Nephron progenitor cell (in vitro differentiated cells): ENCODE measurements at regions not wholly inside any gene's neighbourhood (a gene's known extent, or its start where the extent isn't known, plus 50 kb on each side); places are given as distances from the start of the nearest gene placed in this dataset.

ENCODE experiments used
- DNase-seq: peaks from one replicate; pipeline ENCODE4 v3.0.0; 2021
- H3K27ac Mint-ChIP-seq: 2 replicates; pipeline ENCODE4 v1.8.0; 2021; ENCODE audit warnings: mild to moderate bottlenecking, moderate library complexity, mixed read lengths
- H3K27me3 Mint-ChIP-seq: 2 replicates; pipeline ENCODE4 v1.8.0; 2021; ENCODE audit warnings: mild to moderate bottlenecking, low read depth, mixed read lengths; ENCODE audit not compliant: poor library complexity
- H3K36me3 Mint-ChIP-seq: 2 replicates; pipeline ENCODE4 v1.8.0; 2021; ENCODE audit warnings: low read depth, mixed read lengths
- H3K4me1 Mint-ChIP-seq: 2 replicates; pipeline ENCODE4 v1.8.0; 2021; ENCODE audit warnings: mixed read lengths
- H3K4me3 Mint-ChIP-seq: 2 replicates; pipeline ENCODE4 v1.8.0; 2021; ENCODE audit warnings: mild to moderate bottlenecking, moderate library complexity, mixed read lengths
- H3K9me3 Mint-ChIP-seq: 2 replicates; pipeline ENCODE4 v1.8.0; 2021; ENCODE audit warnings: mild to moderate bottlenecking, moderate library complexity, mixed read lengths
- TF ChIP-seq, protein P1 (sequence below): fragments of 200-600 bp; sonication (generic); IDR thresholded peaks from 2 replicates; pipeline ENCODE4 v1.5.0; 2021; ENCODE audit warnings: antibody characterized with exemption

DNA sequence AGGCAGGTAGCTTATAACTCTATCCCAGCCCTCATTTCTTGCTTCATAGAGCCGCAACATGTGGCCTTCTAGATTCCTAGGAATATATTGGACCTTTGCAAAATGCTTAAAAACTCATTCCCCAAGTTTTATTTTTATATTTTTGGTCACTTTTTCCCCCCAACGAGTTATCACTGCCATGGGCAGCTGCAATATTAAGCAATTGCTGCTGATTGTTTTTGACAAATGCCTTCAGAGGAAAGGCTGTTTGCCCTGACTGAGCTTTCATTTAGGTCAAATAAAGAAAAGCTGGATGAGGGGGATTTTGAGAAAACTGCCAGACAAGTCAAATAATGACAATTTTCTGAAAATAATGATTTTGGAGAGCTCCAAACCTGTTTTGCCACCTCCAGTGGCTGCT, 976.9 kb upstream of the MBL2 start:
- TF ChIP-seq, protein P1, sequence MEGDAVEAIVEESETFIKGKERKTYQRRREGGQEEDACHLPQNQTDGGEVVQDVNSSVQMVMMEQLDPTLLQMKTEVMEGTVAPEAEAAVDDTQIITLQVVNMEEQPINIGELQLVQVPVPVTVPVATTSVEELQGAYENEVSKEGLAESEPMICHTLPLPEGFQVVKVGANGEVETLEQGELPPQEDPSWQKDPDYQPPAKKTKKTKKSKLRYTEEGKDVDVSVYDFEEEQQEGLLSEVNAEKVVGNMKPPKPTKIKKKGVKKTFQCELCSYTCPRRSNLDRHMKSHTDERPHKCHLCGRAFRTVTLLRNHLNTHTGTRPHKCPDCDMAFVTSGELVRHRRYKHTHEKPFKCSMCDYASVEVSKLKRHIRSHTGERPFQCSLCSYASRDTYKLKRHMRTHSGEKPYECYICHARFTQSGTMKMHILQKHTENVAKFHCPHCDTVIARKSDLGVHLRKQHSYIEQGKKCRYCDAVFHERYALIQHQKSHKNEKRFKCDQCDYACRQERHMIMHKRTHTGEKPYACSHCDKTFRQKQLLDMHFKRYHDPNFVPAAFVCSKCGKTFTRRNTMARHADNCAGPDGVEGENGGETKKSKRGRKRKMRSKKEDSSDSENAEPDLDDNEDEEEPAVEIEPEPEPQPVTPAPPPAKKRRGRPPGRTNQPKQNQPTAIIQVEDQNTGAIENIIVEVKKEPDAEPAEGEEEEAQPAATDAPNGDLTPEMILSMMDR = no peak
- Mint-ChIP-seq H3K9me3 (peaks cover 16% of the 10 kb centered on the region), H3K36me3 (no peaks in the 10 kb centered on the region), H3K27me3 (peaks cover 3% of the 10 kb centered on the region), H3K4me3 (no peak overlapping the region), H3K27ac (no peak overlapping the region), H3K4me1 (no peaks in the 10 kb centered on the region)
- no peak for DNase-seq

DNA sequence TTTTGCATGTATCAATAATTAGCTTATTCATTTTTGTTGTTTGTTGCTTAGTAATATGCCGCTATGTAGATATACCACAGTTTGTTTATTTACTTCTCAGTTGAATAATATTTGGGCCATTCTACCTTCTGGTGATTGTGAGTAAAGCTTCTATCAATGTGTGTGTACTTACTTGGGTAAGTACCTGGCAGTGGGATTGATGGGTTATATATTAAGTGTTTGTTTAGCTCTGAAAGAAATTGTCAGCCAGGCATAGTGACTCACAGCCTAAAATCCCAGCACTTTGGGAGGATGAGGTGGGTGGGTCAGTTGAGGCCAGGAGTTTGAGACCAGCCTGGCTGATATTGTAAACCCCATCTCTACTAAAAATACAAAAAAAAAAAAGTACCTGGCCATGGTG, 975.7 kb upstream of the MBL2 start:
- TF ChIP-seq, protein P1 = no peak
- H3K36me3 Mint-ChIP-seq = no peaks in the 10 kb centered on the region
- H3K4me3 Mint-ChIP-seq = no peak overlapping the region
- H3K27ac Mint-ChIP-seq = no peak overlapping the region
- no peaks in the 10 kb centered on the region for H3K4me1 Mint-ChIP-seq
- peaks cover 16% of the 10 kb centered on the region for H3K9me3 Mint-ChIP-seq
- H3K27me3 Mint-ChIP-seq = peaks cover 3% of the 10 kb centered on the region
- DNase-seq = no peak

DNA sequence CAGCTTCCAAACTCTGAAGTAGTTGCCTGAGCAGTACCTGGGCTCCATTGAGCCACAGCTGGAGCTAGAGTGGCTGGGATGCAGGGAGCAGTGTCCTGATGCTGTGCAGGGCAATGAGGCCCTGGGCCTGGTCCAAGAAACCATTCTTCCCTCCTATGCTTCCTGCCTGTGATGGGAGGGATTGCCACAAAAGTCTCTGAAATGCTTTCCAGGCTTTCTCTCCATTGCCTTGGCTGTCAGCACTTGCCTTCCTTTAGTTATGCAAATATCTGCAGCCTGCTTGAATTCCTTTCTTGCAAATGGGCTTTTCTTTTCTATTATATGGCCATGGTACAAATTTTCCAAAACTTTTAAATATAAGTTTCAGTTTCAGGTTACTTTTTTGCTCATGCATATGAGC, 972.2 kb upstream of the MBL2 start:
- H3K36me3 Mint-ChIP-seq = no peaks in the 10 kb centered on the region
- H3K27ac Mint-ChIP-seq = no peak overlapping the region
- no peak for DNase-seq
- no peak overlapping the region for H3K4me3 Mint-ChIP-seq
- TF ChIP-seq, protein P1 = no peak
- peaks cover 16% of the 10 kb centered on the region for H3K9me3 Mint-ChIP-seq
- H3K27me3 Mint-ChIP-seq = peaks cover 3% of the 10 kb centered on the region
- H3K4me1 Mint-ChIP-seq = no peaks in the 10 kb centered on the region

DNA sequence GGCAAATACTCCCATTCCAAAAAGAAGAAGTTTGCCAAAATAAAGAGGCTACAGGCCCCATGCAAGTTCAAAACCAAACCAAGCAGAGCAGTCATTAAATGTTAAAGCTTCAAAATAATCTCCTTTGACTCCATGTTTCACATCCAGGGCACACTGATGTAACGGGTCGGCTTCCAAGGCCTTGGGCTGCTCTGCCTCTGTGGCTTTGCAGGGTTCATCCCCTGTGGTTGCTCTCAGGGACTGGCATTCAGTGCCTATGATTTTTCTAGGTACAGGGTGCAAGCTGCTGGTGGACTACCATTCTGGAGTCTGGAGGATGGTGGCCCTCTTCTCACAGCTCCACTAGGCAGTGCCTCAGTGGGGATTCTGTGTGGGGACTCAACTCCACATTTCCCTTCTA, 971.6 kb upstream of the MBL2 start:
- no peak for DNase-seq
- peaks cover 12% of the 10 kb centered on the region for H3K9me3 Mint-ChIP-seq
- H3K36me3 Mint-ChIP-seq = no peaks in the 10 kb centered on the region
- no peak overlapping the region for H3K27ac Mint-ChIP-seq
- TF ChIP-seq, protein P1 = no peak
- H3K4me3 Mint-ChIP-seq = no peak overlapping the region
- H3K27me3 Mint-ChIP-seq = peaks cover 3% of the 10 kb centered on the region
- no peaks in the 10 kb centered on the region for H3K4me1 Mint-ChIP-seq

DNA sequence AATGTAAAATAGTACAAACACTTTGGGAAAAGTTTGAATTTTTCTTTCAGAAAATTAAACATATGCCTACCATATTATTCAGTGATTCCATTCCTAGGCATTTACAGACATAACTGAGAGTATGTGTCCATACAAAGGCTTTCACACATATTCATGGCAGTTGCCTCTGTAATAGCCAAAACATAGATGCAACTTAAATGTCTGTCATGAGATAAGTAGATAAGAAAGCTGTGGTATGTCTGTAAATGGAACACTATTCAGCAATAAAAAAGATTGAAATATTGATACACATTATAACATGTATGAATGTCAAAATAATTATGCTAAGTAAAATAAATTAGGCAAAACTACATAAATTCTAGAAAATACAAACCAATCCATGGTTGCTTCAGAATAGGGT, 964.5 kb upstream of the MBL2 start:
- Mint-ChIP-seq H3K4me1 (no peaks in the 10 kb centered on the region), H3K27ac (no peak overlapping the region), H3K27me3 (no peaks in the 10 kb centered on the region)

DNA sequence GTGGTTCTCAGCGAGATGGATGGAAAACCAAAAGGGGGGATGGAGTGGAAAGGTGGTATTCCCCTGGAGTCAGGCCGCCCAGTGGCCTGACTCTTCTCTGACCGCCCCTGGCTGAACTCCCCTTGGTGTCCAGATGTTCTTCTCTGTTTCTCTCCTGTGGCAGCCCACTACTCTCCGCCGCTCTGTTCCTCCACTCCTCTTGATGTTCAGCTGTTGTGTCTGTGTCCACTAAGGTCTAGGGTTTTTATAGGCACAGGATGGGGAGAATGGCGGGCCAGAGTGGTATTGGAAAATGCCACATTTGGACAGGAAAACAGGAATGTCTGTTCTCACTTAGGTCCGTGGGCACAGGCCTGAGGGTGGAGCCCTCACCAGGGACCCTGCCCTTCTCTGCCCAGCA, 954.3 kb upstream of the MBL2 start:
- no peak for DNase-seq
- TF ChIP-seq, protein P1 = no peak
- no peaks in the 10 kb centered on the region for H3K27me3 Mint-ChIP-seq
- H3K36me3 Mint-ChIP-seq = no peaks in the 10 kb centered on the region
- H3K9me3 Mint-ChIP-seq = no peaks in the 10 kb centered on the region
- H3K4me3 Mint-ChIP-seq = no peak overlapping the region
- no peak overlapping the region for H3K27ac Mint-ChIP-seq
- no peaks in the 10 kb centered on the region for H3K4me1 Mint-ChIP-seq

More for the DNA sequence above, 964.5 kb upstream of the MBL2 start:
- H3K4me3 Mint-ChIP-seq = no peak overlapping the region
- TF ChIP-seq, protein P1 = no peak
- H3K9me3 Mint-ChIP-seq = no peaks in the 10 kb centered on the region
- no peaks in the 10 kb centered on the region for H3K36me3 Mint-ChIP-seq
- no peak for DNase-seq
